Heart right ventricle (tissue), 16 donors: ENCODE measurements at regions not wholly inside any gene's neighbourhood (a gene's known extent, or its start where the extent isn't known, plus 50 kb on each side); places are given as distances from the start of the nearest gene placed in this dataset.

Source experiments
- ATAC-seq, 8 donors: fragments of 200-7000 bp; cut with Tn5 transposase; one replicate each; pipeline ENCODE4 v1.9.1; 2020; ENCODE audit warnings: mild to moderate bottlenecking in 8 of 8, moderate library complexity in 8 of 8, moderate number of reproducible peaks in 1 of 8
- DNase-seq, 2 donors: peaks; one replicate each; pipeline ENCODE4 v3.0.0-alpha.2; 2020
- H3K27ac ChIP-seq, 10 donors: fragments of 200-600 bp; sonication (generic) in 2 of 10; one replicate each; pipeline versions ENCODE4 v1.5.0 to v1.8.0; 2020 to 2022; ENCODE audit warnings: mild to moderate bottlenecking in 3 of 10
- H3K27me3 ChIP-seq, 7 donors: fragments of 200-600 bp; one replicate each; pipeline ENCODE4 v1.8.0; 2021 to 2022; ENCODE audit warnings: mild to moderate bottlenecking in 2 of 7
- H3K36me3 ChIP-seq, 9 donors: fragments of 200-600 bp; sonication (generic) in 1 of 9; one replicate each; pipeline versions ENCODE4 v1.5.0 to v1.8.0; 2020 to 2022; ENCODE audit warnings: mild to moderate bottlenecking in 2 of 9
- H3K4me1 ChIP-seq, 9 donors: fragments of 200-600 bp; sonication (generic) in 1 of 9; one replicate each; pipeline versions ENCODE4 v1.5.0 to v1.8.0; 2020 to 2022; ENCODE audit warnings: mild to moderate bottlenecking in 4 of 9
- H3K4me3 ChIP-seq, 10 donors: fragments of 200-600 bp; sonication (generic) in 2 of 10; one replicate each; pipeline versions ENCODE4 v1.5.0 to v1.8.0; 2020 to 2022; ENCODE audit warnings: mild to moderate bottlenecking in 7 of 10, moderate library complexity in 2 of 10
- H3K9me3 ChIP-seq, 11 donors: fragments of 200-600 bp in 10 of 11; sonication (generic) in 2 of 11; one replicate each; pipeline versions ENCODE4 v1.5.0 to v1.8.0; 2013 to 2022; ENCODE audit warnings: mild to moderate bottlenecking in 2 of 11, control low read depth in 1 of 11, moderate library complexity in 1 of 11
- CTCF ChIP-seq, 9 donors: fragments of 200-600 bp; sonication (generic) in 2 of 9; IDR thresholded peaks; one replicate each; pipeline versions ENCODE4 v1.5.0 to v1.8.0; 2021 to 2022; ENCODE audit warnings: antibody characterized with exemption in 9 of 9, mild to moderate bottlenecking in 5 of 9, moderate library complexity in 1 of 9
- WGBS, 2 donors: extraction: QIAGEN DNeasy Blood & Tissue Kit; methylation state at CpG; one replicate each; pipeline ENCODE4 v1.1.7; 2013; ENCODE audit warnings: inconsistent platforms in 1 of 2; 5-methylcytosine and 5-hydroxymethylcytosine counted together
- intact Hi-C, 10 donors: fragments of 100-400 bp; cut with DNase I; formaldehyde crosslinking; loops; one replicate each; pipeline versions ENCODE4 v1.11.1 to v1.14.2; 2022
- donor health status: Arrhythmogenic right ventricular cardiomyopathy.
- donor health status: ischemic (EF 13 %, LVEDD 7.1; RV severe dilation, severe dysfunction).
- donor health status: healthy with polysubstance abuse.
- donor health status: DM: no; HTN: yes; CAD: no.
- donor health status: DM: no; HTN: no; CAD: no.
- donor health status: ischemic (EF 25% LVEDD 6.9; RV normal size, moderate dysfunction).
- donor health status: ischemic (EF 25% LVEDD 5.7; RV mildly dilated, moderate dysfunction).
- donor health status: healthy.
- donor health status: DM: yes; HTN: yes; CAD: no.
- donor health status: Ischemic cardiomyopathy.
- donor health status: ischemic (EF 35%, LVEDD 5.7; RV mildly dilated, moderate dysfunction).
- donor health status: nonischemic (EF 11% LVEDD 7.7; RV severe dilation, severe dysfunction).
- donor health status: DM: yes; HTN: yes; CAD: no.
- donor health status: PGD.
- donor health status: ischemic (EF 29% LVEDD 5.4; RV normal size, mild dysfunction).
- donor health status: nonischemic (EF 23%, LVEDD 6.1; RV moderate dilation, normal function).

- Histone ChIP-seq H3K9me3 (peaks cover 0 to 25% (median 5%) of the 10 kb centered on the region in 11 donors), H3K27ac (no peak overlapping the region), H3K4me1 (no peaks in the 10 kb centered on the region), H3K4me3 (no peak overlapping the region), H3K36me3 (no peaks in the 10 kb centered on the region), H3K27me3 (no peaks in the 10 kb centered on the region)
- TF ChIP-seq CTCF (IDR thresholded peaks at IDR 0.05): no peak
- ATAC-seq (peak in 1 of 8 donors; percentile 52), DNase-seq (no peak)
- WGBS, 2 donors: 44 to 61% methylated on average over 4 of the region's 4 CpGs
- intact Hi-C loops: no loop called here
These were observed 212.6 kb upstream of the HTR1E start for GRCh38 chr6:86724695-86725094.

GRCh38 chr6:86723729-86724128 lies 213.6 kb upstream of the HTR1E start:
- DNase-seq (no peak), ATAC-seq (no peak)
- H3K27ac ChIP-seq: no peak overlapping the region
- no peaks in the 10 kb centered on the region for H3K4me1 ChIP-seq
- H3K27me3 ChIP-seq: no peaks in the 10 kb centered on the region
- 20 to 44% methylated on average over 4 of the region's 4 CpGs for whole genome bisulfite sequencing, 2 donors
- no peaks in the 10 kb centered on the region for H3K36me3 ChIP-seq
- TF ChIP-seq CTCF (IDR thresholded peaks at IDR 0.05): no peak
- peaks cover 0 to 22% (median 5%) of the 10 kb centered on the region in 11 donors for H3K9me3 ChIP-seq
- H3K4me3 ChIP-seq: no peak overlapping the region
- intact Hi-C loops: no loop called here

- no peak for ATAC-seq
- H3K36me3 ChIP-seq: no peaks in the 10 kb centered on the region
- H3K27ac ChIP-seq: no peak overlapping the region
- no peak overlapping the region for H3K4me3 ChIP-seq
- H3K4me1 ChIP-seq: no peaks in the 10 kb centered on the region
- H3K27me3 ChIP-seq: no peaks in the 10 kb centered on the region
- H3K9me3 ChIP-seq: peaks cover 0 to 22% (median 5%) of the 10 kb centered on the region in 11 donors
- intact Hi-C loops: no loop called here
- WGBS, 2 donors: 41 to 56% methylated on average over 3 of the region's 3 CpGs
- TF ChIP-seq CTCF (IDR thresholded peaks at IDR 0.05): no peak
- no peak for DNase-seq
These were observed 214.2 kb upstream of the HTR1E start for GRCh38 chr6:86723151-86723550.

GRCh38 chr6:86722131-86722530 lies 215.2 kb upstream of the HTR1E start:
- ATAC-seq: no peak
- H3K27ac ChIP-seq: no peak overlapping the region
- H3K4me1 ChIP-seq: no peaks in the 10 kb centered on the region
- no peak overlapping the region for H3K4me3 ChIP-seq
- DNase-seq: no peak
- intact Hi-C loops: no loop called here
- no peak for TF ChIP-seq CTCF (IDR thresholded peaks at IDR 0.05)
- H3K27me3 ChIP-seq: no peaks in the 10 kb centered on the region
- H3K36me3 ChIP-seq: no peaks in the 10 kb centered on the region
- peaks cover 0 to 15% (median 5%) of the 10 kb centered on the region in 11 donors for H3K9me3 ChIP-seq

GRCh38 chr6:86715676-86716075 lies 221.7 kb upstream of the HTR1E start:
- Histone ChIP-seq H3K36me3 (no peaks in the 10 kb centered on the region), H3K4me1 (no peaks in the 10 kb centered on the region), H3K27ac (no peak overlapping the region), H3K9me3 (no peaks in the 10 kb centered on the region), H3K4me3 (no peak overlapping the region), H3K27me3 (no peaks in the 10 kb centered on the region)
- ATAC-seq (no peak), DNase-seq (no peak)
- intact Hi-C loops: no loop called here
- WGBS, 2 donors: 27 to 53% methylated on average over 3 of the region's 3 CpGs
- no peak for TF ChIP-seq CTCF (IDR thresholded peaks at IDR 0.05)
